Karpas-422 (cell line): ENCODE measurements at regions not wholly inside any gene's neighbourhood (a gene's known extent, or its start where the extent isn't known, plus 50 kb on each side); places are given as distances from the start of the nearest gene placed in this dataset.

Experiments
- DNase-seq: peaks from one replicate; pipeline ENCODE4 v3.0.0-alpha.2; 2015
- H2AFZ ChIP-seq: fragments of 200-600 bp; sonication (generic); 2 replicates; pipeline ENCODE4 v1.6.1; 2014; ENCODE audit warnings: antibody characterized with exemption, low read length, mixed read lengths
- H3K27ac ChIP-seq: fragments of 200-600 bp; sonication (generic); 2 replicates; pipeline ENCODE4 v1.5.1; 2014; ENCODE audit warnings: mild to moderate bottlenecking, low read length, moderate library complexity
- H3K27me3 ChIP-seq: fragments of 200-600 bp; sonication (generic); 2 replicates; pipeline ENCODE4 v1.6.1; 2014; ENCODE audit warnings: low read length, mixed read lengths
- H3K36me3 ChIP-seq: fragments of 200-600 bp; sonication (generic); 2 replicates; pipeline ENCODE4 v1.6.1; 2014; ENCODE audit warnings: low read length, mixed read lengths; ENCODE audit not compliant: insufficient read depth
- H3K4me1 ChIP-seq: fragments of 200-600 bp; sonication (generic); 2 replicates; pipeline ENCODE4 v1.6.1; 2014; ENCODE audit warnings: mild to moderate bottlenecking, low read length, mixed read lengths
- H3K4me2 ChIP-seq: fragments of 200-600 bp; sonication (generic); 2 replicates; pipeline ENCODE4 v1.6.1; 2014; ENCODE audit warnings: low read length, low read depth, mild to moderate bottlenecking; ENCODE audit not compliant: poor library complexity, severe bottlenecking
- H3K4me3 ChIP-seq: fragments of 200-600 bp; sonication (generic); 2 replicates; pipeline ENCODE4 v1.5.1; 2014; ENCODE audit warnings: mild to moderate bottlenecking, antibody characterized with exemption, low read length, mixed read lengths
- H3K79me2 ChIP-seq: fragments of 200-600 bp; sonication (generic); 2 replicates; pipeline ENCODE4 v1.6.1; 2014; ENCODE audit warnings: mild to moderate bottlenecking, low read length, mixed read lengths
- H3K9ac ChIP-seq: fragments of 200-600 bp; sonication (generic); 2 replicates; pipeline ENCODE4 v1.6.0; 2014; ENCODE audit warnings: low read length
- H3K9me2 ChIP-seq: fragments of 200-600 bp; sonication (generic), shearing (Covaris generic); replicated peaks from 2 replicates; pipeline ENCODE4 v1.6.0; 2014; ENCODE audit warnings: mild to moderate bottlenecking, low read length, moderate library complexity; ENCODE audit not compliant: insufficient read depth
- H3K9me3 ChIP-seq: fragments of 300-700, 200-600 bp; sonication (generic); 2 replicates; pipeline ENCODE4 v1.6.1; 2014; ENCODE audit warnings: low read length, mixed read lengths
- H4K20me1 ChIP-seq: fragments of 200-600 bp; sonication (generic); 2 replicates; pipeline ENCODE4 v1.6.1; 2014; ENCODE audit warnings: mild to moderate bottlenecking, antibody characterized with exemption, low read length, low read depth; ENCODE audit not compliant: insufficient read depth

DNA sequence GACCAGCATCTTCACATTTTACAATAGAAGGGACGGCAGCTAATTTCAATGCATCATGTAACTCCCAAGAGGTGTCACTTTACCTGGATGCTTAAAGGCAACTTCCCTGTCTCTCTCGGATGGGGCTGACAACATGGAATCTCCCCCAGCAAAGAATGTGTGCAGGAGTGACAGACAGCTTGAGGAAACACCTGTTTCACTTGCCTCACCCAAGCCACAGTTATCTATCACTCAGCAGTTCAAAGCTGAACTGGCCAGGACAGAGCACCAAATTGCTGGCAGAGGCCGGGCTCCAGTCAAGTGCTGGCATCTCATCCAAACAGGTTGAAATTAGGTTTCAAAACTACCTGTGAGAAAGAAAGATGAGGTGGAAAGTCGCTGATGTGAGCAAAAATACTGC lies 538.0 kb upstream of the PLXNA2 start:
- Histone ChIP-seq H3K4me2 (no peak overlapping the region), H3K27ac (no peak overlapping the region), H3K27me3 (no peaks in the 10 kb centered on the region), H3K4me3 (no peak overlapping the region), H3K36me3 (no peaks in the 10 kb centered on the region), H3K79me2 (no peaks in the 10 kb centered on the region), H4K20me1 (no peaks in the 10 kb centered on the region), H3K9me3 (no peaks in the 10 kb centered on the region), H2AFZ (no peak overlapping the region), H3K9me2 (no peaks in the 10 kb centered on the region), H3K4me1 (no peaks in the 10 kb centered on the region), H3K9ac (no peak overlapping the region)
- DNase-seq, result no peak

DNA sequence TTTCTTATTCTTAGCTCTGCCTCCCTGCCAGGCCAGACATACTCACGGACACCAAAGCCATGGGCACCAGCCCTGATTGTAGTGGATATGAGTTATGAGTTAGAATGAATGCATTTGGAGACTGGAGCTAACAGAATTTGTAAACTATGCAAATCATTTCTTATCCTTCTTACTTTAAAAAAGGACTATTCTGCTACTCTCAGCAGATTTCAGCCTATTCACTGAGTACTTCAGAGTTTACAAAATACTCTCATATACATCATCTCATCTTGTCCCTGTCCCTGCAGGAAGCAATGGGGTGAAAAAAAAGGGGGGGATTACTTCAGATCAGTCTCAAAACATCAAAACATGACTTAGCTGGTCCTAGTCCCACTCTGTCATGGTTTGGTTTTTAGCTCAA lies 541.4 kb upstream of the PLXNA2 start:
- Histone ChIP-seq H3K4me3 (no peak overlapping the region), H4K20me1 (no peaks in the 10 kb centered on the region), H3K27me3 (no peaks in the 10 kb centered on the region), H2AFZ (no peak overlapping the region), H3K27ac (no peak overlapping the region), H3K9ac (no peak overlapping the region), H3K9me3 (no peaks in the 10 kb centered on the region), H3K36me3 (no peaks in the 10 kb centered on the region), H3K79me2 (no peaks in the 10 kb centered on the region), H3K9me2 (no peaks in the 10 kb centered on the region), H3K4me2 (no peak overlapping the region), H3K4me1 (no peaks in the 10 kb centered on the region)
- DNase-seq, result no peak

DNA sequence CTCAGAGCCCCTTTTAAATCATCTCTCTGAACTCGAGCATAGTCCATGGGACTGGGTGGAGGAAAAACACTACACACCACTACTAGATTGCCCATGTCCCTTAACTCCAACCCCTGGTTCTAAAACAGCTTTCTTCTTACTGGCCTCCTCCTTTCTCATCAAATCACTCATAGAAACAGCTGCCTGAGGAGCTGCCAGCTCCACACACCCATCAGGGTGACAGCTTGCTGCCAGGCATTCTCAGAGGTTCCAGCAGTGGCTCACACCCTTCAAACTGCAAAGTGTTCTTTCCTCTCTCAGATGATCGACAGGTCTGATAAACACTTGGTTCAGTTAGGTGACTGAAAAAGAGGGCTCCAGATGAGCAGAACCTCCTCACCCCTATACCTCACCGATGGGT lies 543.0 kb upstream of the PLXNA2 start:
- H3K4me3 ChIP-seq, result no peak overlapping the region
- no peak overlapping the region for H3K4me2 ChIP-seq
- H3K4me1 ChIP-seq, result no peaks in the 10 kb centered on the region
- H2AFZ ChIP-seq, result no peak overlapping the region
- no peak overlapping the region for H3K27ac ChIP-seq
- no peaks in the 10 kb centered on the region for H3K9me2 ChIP-seq
- no peaks in the 10 kb centered on the region for H4K20me1 ChIP-seq
- H3K79me2 ChIP-seq, result no peaks in the 10 kb centered on the region
- H3K27me3 ChIP-seq, result no peaks in the 10 kb centered on the region
- no peaks in the 10 kb centered on the region for H3K36me3 ChIP-seq
- H3K9me3 ChIP-seq, result no peaks in the 10 kb centered on the region
- no peak for DNase-seq
- no peak overlapping the region for H3K9ac ChIP-seq

DNA sequence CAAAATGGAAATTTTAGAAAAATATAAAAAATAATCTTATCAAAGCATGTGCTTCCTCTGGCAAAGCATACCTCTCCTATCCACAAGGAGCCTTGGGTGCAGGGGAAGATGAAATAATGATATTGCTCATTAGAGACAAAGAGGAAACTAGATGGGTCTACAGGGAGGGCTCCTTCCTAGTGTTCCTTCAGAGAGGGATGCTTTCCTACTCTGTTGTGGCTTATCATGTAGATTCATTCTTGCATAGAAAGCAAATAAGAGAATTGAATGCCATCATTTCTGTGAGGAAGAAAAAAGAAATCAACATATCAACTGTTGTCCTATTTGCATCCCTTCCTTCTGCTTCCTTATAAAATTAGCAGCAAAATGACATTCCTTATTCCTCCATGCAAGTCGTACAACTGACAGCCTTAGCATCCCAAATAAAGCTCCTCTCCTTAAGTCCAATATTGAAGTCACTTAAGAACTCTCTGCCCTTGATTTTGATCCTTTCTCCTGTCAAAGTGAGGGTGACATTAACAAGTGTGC lies 543.9 kb upstream of the PLXNA2 start:
- Histone ChIP-seq H3K4me3 (no peak overlapping the region), H3K9me3 (no peaks in the 10 kb centered on the region), H3K36me3 (no peaks in the 10 kb centered on the region), H3K4me1 (no peaks in the 10 kb centered on the region), H4K20me1 (no peaks in the 10 kb centered on the region), H3K27me3 (no peaks in the 10 kb centered on the region), H3K9ac (no peak overlapping the region), H3K27ac (no peak overlapping the region), H2AFZ (no peak overlapping the region), H3K79me2 (no peaks in the 10 kb centered on the region), H3K9me2 (no peaks in the 10 kb centered on the region), H3K4me2 (no peak overlapping the region)
- no peak for DNase-seq

DNA sequence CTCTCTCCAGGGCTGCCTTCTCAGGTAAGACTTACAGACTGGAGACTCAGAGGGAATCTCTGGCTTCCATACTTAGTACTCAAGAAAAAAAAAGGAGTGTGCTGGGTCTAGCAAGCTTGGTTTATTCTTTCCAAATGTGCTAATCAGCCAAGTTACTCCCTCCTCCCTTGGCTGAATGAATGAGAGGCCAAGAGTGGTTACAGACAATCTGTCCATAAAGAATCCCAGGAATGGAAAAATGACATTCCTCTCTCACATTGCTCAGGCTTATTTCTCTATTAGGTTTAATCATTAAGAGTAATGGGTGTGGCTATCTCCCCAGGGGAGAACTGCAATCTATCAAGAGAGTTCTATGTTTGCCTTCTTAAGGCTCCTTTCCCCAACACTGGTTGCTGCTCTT lies 547.3 kb upstream of the PLXNA2 start:
- Histone ChIP-seq H4K20me1 (no peaks in the 10 kb centered on the region), H3K4me3 (no peak overlapping the region), H3K9me2 (no peaks in the 10 kb centered on the region), H3K79me2 (no peaks in the 10 kb centered on the region), H3K27me3 (no peaks in the 10 kb centered on the region), H3K4me2 (no peak overlapping the region), H3K9me3 (no peaks in the 10 kb centered on the region), H3K27ac (no peak overlapping the region), H3K9ac (no peak overlapping the region), H3K36me3 (no peaks in the 10 kb centered on the region), H3K4me1 (no peaks in the 10 kb centered on the region), H2AFZ (no peak overlapping the region)
- no peak for DNase-seq

DNA sequence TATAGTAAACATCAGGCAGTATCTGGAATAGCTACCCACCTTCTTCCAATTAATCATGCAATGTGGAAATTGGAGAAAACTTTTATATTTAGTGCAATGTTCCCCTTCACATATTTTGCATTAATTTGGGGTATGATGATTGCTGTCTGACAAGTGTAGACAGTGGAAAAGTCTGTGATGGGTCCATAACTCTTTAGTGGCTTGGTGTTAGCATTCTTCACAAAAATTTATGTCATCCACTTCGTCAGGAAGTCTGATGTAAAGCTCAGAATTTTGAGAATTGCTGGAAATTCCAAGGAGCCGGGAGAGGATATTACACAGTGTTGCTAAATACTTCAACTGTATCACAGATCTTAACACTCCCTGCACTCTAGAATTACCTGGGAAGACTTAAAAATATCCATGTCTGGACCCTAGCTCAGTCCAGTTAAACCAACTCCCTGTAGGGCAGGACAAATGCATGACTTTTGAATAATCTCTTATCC lies 549.7 kb upstream of the PLXNA2 start:
- no peak overlapping the region for H3K4me3 ChIP-seq
- H2AFZ ChIP-seq, result no peak overlapping the region
- no peak overlapping the region for H3K4me2 ChIP-seq
- no peaks in the 10 kb centered on the region for H3K36me3 ChIP-seq
- DNase-seq, result peak; percentile 33
- no peaks in the 10 kb centered on the region for H4K20me1 ChIP-seq
- H3K9me2 ChIP-seq, result no peaks in the 10 kb centered on the region
- H3K9ac ChIP-seq, result no peak overlapping the region
- no peaks in the 10 kb centered on the region for H3K4me1 ChIP-seq
- H3K27ac ChIP-seq, result no peak overlapping the region
- no peaks in the 10 kb centered on the region for H3K9me3 ChIP-seq
- no peaks in the 10 kb centered on the region for H3K27me3 ChIP-seq
- H3K79me2 ChIP-seq, result no peaks in the 10 kb centered on the region

DNA sequence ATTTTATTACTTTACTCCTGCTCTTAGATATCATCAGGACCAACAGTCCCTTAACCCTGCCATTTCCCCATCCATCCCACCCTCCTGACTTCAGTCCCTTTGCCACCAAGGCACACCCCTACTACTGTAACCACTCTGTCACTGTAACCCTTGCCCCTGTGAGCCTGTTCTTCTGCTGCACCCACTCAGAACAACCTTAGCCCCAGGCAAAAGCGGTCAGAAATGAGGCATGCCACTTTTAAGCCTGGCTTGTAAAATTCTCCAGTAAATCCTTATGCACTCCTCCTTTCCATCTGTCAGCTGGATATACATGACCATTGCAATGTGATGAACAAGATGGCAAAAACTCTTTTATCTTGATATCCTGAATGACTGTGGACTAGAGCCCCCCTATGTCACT lies 555.0 kb upstream of the PLXNA2 start:
- Histone ChIP-seq H3K36me3 (no peaks in the 10 kb centered on the region), H3K9me3 (no peaks in the 10 kb centered on the region), H2AFZ (no peak overlapping the region), H3K9ac (no peak overlapping the region), H3K9me2 (no peaks in the 10 kb centered on the region), H3K4me1 (no peaks in the 10 kb centered on the region), H3K27ac (no peak overlapping the region), H3K4me3 (no peak overlapping the region), H3K27me3 (no peaks in the 10 kb centered on the region), H4K20me1 (no peaks in the 10 kb centered on the region), H3K4me2 (no peak overlapping the region), H3K79me2 (no peaks in the 10 kb centered on the region)
- DNase-seq, result no peak

DNA sequence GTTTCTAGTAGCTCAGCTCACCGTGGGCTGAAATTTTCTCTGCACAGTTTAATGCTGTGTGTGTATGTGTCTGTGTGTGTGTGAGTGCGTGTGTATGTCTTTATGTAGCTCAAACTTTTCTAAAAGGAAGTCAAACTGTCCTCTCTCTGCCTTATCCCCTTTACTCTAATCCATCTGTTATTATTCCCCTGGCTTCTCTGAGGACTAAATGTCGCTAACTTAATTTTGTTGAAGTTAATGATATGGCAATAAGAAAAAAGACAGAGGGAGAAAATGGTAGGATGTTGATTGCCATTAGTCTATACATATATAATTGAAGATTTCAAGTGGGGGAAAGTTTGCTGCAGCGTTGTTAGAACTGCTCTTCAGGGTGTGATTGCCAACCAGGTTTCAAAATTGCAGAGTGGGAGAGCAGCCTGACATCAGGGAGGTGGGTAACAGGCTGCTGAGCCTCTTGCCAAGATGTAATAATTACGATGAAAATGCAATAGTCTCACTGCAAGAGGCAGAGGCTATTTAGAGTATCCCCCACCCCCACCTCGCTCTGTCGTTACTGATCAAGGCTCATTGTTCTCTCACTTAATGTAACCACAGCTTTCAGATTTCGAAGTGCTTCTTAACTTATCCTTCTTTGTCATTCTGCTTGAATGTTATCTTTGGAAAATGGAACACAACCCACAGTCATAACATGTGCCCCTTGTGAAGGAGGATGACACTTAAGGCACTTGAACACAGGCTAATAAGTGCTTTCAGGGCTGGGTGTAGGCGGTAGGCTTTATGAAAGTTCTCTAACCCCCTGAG lies 559.0 kb upstream of the PLXNA2 start:
- Histone ChIP-seq H3K79me2 (no peaks in the 10 kb centered on the region), H3K4me2 (no peak overlapping the region), H2AFZ (no peak overlapping the region), H3K4me3 (no peak overlapping the region), H3K9ac (no peak overlapping the region), H3K4me1 (no peaks in the 10 kb centered on the region), H3K9me3 (no peaks in the 10 kb centered on the region), H3K27ac (no peak overlapping the region), H4K20me1 (no peaks in the 10 kb centered on the region), H3K9me2 (no peaks in the 10 kb centered on the region), H3K27me3 (no peaks in the 10 kb centered on the region), H3K36me3 (no peaks in the 10 kb centered on the region)
- no peak for DNase-seq
